Epithelial cell of proximal tubule (primary cell): ENCODE measurements at regions not wholly inside any gene's neighbourhood (a gene's known extent, or its start where the extent isn't known, plus 50 kb on each side); places are given as distances from the start of the nearest gene placed in this dataset.
A peak's percentile ranks its signal among the peaks of the same experiment; 100 is the strongest.

Source experiments
- DNase-seq: peaks from one replicate; pipeline ENCODE4 v3.0.0-alpha.2; 2011; ENCODE audit warnings: low read depth
- H3K4me3 ChIP-seq: 2 replicates; pipeline ENCODE4 v1.5.1; 2011; ENCODE audit warnings: low read depth, mild to moderate bottlenecking, low read length
- CTCF ChIP-seq: conservative IDR thresholded peaks from 2 replicates; pipeline ENCODE4 v1.5.1; 2012; ENCODE audit warnings: low read depth, mild to moderate bottlenecking, low read length

GRCh38 chr20:57055345-57055744 is 211.1 kb downstream of the BMP7 start:
- TF ChIP-seq CTCF: no peak
- no peak overlapping the region for H3K4me3 ChIP-seq
- DNase-seq: no peak

- DNase-seq: no peak
- H3K4me3 ChIP-seq: no peak overlapping the region
- TF ChIP-seq CTCF: no peak
Observed at GRCh38 chr20:57056651-57057050, 209.8 kb downstream of the BMP7 start.

- TF ChIP-seq CTCF: no peak
- H3K4me3 ChIP-seq: no peak overlapping the region
- no peak for DNase-seq
Observed at GRCh38 chr20:57059055-57059596, 207.3 kb downstream of the BMP7 start.

- no peak overlapping the region for H3K4me3 ChIP-seq
- no peak for TF ChIP-seq CTCF
- no peak for DNase-seq
Observed at GRCh38 chr20:57060407-57061050, 205.9 kb downstream of the BMP7 start.

GRCh38 chr20:57061051-57061900 is 205.2 kb downstream of the BMP7 start:
- TF ChIP-seq CTCF: peak; percentile 35
- H3K4me3 ChIP-seq: no peak overlapping the region
- DNase-seq: no peak

- no peak overlapping the region for H3K4me3 ChIP-seq
- no peak for DNase-seq
- TF ChIP-seq CTCF: no peak
Observed at GRCh38 chr20:57062241-57062640, 204.2 kb downstream of the BMP7 start.
